Retina (tissue), 1 donor: ENCODE measurements at regions not wholly inside any gene's neighbourhood (a gene's known extent, or its start where the extent isn't known, plus 50 kb on each side); places are given as distances from the start of the nearest gene placed in this dataset.
"Not testable (repeated sequence)": the region's sequence is repeated elsewhere in the genome, so short reads cannot be mapped to it uniquely, and the experiment has no call there.

Experiments
- DNase-seq: peaks from one replicate; pipeline ENCODE4 v3.0.0-alpha.2; 2016

DNA sequence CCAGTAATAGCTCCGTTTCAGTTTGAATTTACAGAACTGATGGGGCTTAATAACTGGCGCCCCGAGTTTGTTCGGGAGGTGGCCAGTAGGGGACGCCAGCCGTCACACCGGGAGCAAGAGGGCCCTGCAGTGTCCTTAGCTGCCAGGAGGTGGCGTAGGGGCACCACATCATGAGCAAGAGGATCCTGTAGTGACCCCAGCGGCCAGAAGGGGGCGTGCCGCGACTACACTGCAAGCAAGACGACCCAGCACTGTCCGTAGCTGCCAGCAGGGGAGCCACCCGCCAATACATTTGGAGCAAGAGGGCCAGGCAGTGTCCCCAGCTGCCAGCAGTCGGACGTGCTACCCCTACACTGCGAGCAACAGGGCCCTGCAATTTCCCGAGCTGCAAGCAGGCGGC is 663.7 kb upstream of the B3GAT1 start:
- no peak for DNase-seq

DNA sequence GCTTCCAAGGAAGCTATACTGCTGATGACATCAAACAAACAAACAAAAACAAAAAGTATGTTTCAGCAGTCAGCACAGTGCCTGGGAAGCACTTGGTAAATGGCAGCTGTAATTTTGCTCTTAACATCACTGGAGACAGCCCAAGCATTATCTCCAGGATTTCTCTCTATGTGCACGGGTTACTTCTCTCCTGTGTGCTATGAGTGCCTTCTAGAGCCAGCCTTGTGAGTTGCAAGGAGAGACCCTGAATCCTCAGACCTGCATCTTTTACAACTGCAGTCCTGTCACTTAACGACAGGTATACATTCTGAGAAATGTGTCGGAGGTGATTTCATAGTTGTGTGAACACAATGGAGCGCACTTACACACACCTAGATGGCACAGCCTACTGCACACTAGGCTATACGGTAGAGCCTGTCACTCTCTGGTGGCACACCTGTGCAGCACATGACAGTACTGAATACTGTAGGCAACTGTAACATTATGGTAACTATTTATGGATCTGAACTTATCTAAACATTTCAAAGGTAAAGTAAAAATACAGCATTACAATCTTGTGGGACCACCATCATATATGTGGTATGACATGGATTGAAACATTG is 662.5 kb upstream of the B3GAT1 start:
- DNase-seq, result no peak

DNA sequence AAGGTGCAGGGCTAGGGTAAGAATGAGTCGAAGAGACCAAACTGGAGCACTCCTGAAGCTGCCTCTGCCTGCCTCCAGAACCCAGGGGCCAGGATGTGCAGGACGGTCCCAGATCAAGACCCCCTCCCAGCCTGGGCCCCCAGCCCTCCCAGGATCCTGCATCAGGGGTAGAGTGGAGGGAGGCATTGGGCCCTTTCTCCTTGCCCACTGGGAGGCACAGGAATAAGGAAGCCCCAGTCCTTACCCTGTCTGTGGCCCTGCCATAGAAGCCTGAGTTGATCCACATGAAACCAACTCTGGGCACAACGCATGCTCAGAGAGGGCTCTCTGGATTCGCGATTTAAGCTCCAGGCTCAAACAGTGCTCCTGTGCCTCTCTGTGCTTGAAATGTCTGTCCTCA is 661.8 kb upstream of the B3GAT1 start:
- no peak for DNase-seq

DNA sequence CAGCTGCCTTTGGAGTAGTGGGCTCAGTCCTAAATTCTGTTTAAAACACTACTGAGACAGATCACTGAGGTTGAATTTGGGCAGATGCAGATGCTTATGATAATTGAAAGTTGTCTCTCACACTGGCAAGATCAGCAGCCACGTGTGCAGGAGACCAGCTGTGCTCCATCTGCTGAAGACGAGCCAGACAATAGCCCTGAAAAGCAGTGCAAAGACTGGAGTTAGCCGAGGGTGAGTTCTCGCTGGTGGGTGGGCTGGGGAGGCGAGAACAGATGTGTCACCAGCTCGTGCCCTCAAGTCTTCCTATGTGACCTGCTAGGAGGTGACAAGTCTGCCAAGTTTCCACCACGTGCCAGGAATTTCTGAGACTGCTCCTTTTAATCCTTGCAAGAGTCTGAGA is 661.3 kb upstream of the B3GAT1 start:
- no peak for DNase-seq

DNA sequence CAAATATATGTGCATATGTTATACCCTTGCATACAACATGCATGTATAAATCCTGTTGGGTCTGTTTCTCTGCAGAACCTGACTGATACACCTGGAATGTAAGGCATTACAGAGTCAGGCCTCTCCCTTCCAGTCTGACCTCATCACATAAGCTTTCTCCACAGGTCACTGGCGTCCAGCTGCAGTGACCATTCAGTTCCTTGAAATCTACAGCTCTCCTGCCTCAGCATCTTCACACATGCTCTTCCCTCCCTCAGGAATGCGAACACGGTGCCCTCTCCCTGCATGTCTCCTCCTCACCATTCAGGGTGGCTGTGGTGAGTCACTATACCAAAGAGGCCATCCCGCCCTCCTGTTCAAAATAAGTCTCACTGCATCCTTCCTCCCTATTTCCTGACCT is 657.8 kb upstream of the B3GAT1 start:
- no peak for DNase-seq

DNA sequence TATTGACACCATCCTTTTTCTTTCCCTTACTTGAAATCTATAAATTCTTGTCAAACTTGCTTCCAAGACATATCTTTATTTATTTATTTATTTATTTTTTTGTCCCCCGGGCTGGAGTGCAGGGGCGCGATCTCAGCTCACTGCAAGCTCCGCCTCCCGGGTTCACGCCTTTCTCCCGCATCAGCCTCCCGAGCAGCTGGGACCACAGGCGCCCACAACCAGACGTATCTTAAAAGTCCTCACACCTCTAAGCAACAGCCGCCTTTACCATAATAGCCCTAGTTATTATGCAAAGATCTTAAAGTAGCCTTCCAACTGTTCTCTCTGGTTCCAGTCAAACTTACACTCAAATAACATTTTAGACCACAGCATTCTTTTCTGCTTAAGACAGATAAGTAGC is 657.0 kb upstream of the B3GAT1 start:
- no peak for DNase-seq

DNA sequence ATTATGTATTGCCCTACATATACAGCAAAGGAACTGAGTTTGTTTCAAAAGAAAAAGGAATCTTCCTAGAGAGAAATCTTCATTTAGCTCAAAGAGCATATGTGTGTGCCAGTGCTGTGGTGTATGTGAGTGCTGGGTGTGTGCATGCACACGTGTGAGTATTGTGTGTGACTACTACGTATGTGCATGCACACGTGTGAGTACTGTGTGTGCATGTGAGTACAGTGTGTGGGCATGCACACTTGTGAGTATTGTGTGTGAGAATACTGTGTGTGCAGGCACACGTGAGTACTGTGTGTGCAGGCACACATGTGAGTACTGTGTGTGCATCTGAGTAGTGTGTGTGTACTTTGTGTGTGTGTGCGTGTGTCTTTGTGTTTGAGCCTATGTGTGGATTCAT is 651.0 kb upstream of the B3GAT1 start:
- no peak for DNase-seq

DNA sequence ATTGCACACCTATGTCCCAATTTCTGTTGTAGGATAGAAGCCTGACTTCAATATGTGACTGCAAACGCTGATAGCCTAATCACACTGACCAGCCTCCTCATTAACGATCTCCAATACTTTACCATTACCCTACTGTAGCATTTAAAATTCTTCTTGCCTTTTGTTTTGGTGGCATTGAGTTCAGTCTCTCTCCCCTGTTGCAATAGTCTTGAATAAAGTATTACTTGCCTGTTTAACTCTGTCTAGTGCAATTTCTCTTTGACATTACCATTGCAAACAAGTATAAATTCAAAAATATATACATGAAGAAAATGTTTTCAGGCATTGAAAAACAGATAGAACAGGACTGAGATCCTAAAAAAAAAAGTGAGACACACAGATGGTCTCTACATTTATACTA is 649.1 kb upstream of the B3GAT1 start:
- DNase-seq, result no peak

DNA sequence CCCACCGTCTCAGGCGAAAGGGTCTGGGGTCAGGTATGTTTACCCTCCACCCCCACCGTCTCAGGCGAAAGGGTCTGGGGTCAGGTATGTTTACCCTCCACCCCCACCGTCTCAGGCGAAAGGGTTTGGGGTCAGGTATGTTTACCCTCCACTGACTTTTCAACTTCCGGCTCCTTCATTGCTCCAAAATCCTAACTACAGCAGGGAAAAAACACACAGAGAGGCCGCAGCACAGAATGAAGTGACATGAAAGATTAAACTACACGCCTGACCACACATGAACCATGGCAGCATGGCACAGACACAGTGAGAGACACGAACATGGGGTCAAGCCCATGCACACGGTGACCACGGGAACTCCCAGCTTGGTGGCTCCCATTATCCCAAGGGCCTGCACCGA is 634.9 kb upstream of the B3GAT1 start:
- no peak for DNase-seq

DNA sequence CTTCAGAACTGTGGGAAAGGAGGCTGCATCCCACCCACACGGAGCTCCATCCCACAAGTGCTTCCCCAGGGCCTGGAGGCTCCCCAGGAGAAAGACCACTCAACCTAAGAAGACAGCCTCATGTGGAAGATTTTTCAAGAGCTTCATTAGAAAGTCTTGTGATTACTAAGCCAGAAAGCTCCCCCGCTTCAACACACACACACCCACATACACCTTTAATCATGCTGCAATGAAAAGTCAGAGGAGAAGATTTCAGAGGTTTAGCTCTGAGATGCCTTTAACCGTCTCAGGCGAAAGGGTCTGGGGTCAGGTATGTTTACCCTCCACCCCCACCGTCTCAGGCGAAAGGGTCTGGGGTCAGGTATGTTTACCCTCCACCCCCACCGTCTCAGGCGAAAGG is 634.5 kb upstream of the B3GAT1 start:
- DNase-seq, result no peak

DNA sequence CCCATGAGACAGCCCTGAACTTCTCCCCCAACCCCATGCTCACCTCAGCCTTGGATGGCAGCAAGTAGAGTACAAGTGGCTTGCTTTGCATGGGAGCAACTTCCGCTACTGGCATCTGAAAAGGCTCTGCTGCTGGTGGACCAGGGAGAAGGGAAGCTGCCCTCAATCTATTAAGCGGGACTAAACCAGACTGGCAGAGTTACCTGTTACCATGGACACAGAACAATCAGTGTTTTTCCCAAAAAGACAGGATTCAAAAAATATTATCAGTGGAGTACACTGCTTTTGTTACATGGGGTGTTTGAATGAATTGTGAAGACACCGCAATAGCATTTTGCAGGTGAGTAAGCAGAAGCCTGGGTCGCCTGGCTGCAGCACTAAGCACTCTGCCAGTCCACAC is 631.4 kb upstream of the B3GAT1 start:
- no peak for DNase-seq

DNA sequence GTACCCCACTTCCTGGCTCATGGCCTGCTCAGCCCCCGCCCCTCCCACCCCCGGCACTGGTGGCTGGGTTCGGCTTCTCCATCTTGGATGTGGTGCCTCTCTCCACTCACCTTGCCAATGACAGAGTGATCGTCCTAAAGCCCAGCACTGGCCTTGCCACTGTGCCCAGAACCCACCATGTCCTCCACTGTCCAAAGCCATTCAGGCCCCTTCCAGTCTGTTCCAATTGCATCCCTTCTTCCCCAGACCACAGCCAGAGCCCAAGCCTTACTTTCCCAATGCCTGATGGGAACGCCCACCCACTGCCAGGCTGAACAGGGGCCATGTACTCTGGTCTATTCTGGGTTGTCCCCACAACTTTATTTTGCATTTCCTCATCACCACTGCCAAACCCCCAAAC is 625.8 kb upstream of the B3GAT1 start:
- no peak for DNase-seq

DNA sequence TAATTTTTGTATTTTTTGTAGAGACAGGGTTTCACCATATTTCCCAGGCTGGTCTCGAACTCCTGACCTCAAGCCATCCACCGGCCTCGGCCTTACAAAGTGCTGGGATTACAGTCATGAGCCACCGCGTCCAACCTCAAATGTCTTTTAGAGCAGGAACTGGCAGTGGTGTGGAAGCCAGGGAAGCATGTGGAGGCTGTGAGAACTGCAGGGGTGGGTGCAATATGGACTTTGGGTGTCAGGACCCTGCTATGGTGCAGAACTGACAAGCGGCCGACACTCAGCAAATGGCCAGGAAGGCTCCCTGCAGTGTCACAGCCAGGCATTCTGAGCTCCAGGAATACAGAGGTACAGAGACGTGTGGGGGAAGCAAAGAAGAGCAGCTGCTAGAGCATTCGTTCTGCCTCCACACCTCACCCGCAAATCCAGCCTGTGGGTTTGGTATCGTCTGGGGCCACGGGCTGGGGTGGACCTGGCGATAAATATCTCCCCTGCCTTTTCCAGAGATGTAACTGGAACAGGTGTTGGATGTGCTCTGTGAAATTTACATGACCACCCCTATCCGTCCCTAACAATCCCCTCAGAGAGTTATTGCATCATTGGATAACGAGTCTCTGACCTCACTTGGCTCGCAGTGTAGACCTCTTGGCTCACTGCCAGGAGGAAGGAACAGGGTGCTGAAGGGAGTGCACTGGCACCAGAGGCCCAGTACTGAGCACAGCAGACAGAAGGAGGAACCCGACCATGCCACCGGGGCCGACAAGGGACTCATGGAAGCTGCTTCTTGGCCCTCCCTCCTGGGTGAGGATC is 624.7 kb upstream of the B3GAT1 start:
- DNase-seq, result no peak

DNA sequence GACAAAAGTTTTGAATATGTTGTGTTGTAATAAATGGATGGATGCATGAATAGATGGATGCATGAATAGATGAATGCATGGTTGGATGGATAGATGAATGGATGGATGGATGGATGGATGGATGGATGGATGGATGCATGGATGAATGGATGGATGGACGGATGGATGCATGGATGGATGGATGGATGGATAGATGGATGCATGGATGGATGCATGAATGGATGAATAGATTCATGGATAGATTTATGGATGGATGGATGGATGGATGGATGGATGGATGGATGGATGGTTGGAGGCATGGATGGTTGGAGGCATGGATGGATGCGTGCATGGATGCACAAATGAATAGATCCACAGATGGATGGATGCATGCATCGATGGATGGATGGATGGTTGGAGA is 623.2 kb upstream of the B3GAT1 start:
- DNase-seq, result no peak

DNA sequence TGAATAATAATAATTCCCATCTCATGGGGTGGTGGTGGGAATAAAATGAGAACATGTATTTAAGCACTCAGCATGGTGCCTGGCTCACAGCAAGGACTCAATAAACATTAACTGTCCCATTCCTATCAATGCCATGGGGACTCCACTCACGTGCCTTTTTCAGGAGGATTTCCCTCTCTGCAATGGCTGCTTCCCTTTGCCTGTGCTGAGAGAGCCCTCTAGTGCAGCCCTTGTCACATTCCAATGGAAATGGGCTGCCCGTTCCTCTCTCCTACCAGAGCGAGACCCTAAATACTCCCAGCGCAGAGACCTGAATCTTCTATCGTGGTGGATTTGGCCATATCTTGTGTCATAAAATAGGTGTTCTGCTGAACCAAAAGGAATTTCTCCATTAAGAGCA is 621.5 kb upstream of the B3GAT1 start:
- DNase-seq, result peak; percentile 62

DNA sequence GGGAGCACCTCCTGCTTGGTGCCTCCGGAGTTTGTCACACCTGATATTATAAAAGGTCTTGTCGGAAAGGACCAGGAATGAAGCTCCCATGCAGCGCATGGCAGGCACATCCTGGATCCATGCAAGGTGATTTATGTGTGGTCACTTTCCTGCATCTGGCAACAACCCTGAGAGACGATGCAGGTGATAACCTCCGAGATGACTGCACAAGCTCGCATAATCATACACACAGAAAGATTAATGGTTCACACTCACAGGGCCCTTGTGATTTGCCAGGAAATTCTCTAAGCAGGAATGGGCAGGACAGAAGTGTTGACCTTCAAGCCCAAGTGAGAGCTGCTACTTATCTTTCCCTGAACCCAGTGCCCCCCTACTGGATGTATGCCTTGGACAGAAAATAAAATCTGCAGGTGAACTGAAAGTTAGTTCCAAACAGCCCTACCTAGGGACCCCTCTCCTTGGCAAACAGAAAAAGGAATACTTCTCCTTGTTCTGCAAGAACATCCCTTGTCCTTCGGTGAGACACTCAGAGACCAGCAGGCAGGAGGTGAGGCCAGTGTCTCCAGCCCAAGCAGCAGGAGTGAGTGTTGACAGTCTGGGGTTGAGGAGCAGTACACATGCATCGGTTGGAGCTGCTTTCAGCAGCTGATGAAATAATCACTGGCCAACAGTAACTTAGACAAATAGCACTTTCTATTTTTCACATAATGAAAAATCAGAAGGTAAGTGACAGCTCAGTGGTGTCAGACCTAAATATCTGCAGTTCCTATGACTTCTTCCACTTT is 619.4 kb upstream of the B3GAT1 start:
- DNase-seq, result no peak

DNA sequence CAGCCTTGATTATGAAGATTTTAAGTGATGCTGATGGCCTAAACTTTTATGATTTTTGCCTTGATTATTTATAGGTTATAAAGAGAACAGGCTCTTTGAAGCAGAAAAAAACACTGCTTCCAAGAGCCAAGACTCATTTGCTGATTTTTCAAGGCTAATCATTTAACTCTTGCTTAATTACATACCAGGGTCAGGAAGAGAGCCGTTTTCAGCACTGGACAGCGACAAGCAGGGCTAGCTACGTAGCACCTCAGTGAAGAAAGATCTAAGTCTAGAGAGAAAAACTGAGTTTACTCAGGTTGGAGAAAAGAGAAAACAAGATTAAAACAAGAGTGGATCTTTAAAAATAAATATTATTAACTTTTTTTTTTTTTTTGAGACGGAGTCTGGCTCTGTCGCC is 615.4 kb upstream of the B3GAT1 start:
- no peak for DNase-seq

DNA sequence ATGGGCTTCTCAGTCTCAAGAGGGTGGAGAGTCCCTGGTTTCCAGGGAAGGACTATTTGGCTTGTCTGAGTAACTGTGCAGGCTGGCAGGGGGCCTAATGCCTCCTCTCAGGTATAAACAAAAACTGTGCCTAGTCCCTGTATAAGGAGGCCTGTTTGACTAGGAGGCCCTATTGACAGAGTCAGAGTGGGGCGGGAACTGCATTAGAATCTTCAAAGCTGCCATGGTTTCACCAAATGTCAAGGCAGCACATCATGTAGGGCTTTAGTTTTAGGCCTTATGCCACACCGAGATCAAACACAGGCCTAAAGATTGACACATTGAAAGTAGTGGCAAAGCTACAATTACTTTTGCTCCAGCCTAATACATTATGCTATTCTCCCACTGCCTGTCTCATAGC is 611.5 kb upstream of the B3GAT1 start:
- DNase-seq, result no peak

DNA sequence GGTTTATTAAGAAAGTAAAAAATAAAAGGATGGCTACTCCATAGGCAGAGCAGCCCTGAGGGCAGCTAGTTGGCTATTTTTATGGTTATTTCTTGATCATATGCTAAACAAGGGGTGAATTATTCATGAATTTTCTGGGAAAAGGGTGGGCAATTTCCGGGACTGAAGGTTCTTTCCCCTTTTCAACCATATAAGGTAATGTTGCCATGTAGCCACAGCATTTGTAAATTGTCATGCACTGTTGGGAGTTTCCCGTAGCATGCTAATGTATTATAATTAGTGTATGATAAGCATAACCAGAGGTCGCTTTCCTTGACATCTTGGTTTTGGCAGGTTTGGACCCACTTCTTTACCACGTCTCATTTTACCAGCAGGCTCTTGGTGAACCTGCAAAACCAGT is 610.4 kb upstream of the B3GAT1 start:
- no peak for DNase-seq

DNA sequence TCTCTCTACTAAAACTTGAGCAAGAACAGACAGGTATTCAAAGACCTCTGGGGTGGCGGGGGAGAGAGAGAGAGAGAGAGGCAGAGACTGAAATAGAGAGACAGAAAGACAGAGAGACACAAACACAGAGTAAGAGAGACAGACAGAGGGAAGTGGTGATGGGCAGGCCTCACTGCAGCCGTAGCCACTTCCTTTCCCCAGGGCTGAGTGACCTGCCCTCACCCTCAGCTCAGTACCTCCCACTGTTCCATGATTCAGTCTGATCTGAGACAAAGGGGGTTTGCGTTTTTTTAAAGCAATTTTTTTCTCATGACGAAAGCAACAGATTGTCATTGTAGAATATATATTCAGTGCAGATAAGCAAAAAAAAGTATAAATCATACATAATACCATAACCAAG is 607.9 kb upstream of the B3GAT1 start:
- DNase-seq, result no peak

DNA sequence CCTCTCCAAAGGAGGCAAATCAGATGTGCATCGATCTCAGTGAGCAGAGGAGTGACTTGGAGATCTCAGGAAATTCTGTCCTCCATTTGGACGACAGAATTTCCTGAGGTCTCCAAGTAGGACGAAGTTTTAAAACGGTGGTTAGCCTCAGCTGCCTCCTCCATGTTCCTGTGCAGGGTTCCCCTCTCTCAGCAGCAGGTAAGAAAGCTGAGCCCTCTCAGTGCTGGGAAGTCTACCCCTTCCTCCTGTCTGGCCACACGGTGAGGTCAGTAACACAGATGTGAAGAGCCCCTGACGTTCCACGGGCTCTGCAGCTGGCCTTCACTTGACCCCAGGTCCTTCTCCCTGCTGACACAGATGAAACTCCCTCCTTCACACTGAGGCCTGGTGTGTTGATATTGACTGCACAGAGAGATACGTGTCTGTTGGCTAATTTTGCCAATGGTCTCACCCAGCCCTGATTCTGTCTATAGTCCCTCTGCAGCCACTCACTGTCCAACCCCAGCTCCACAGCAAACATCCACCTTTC is 607.4 kb upstream of the B3GAT1 start:
- DNase-seq, result no peak

DNA sequence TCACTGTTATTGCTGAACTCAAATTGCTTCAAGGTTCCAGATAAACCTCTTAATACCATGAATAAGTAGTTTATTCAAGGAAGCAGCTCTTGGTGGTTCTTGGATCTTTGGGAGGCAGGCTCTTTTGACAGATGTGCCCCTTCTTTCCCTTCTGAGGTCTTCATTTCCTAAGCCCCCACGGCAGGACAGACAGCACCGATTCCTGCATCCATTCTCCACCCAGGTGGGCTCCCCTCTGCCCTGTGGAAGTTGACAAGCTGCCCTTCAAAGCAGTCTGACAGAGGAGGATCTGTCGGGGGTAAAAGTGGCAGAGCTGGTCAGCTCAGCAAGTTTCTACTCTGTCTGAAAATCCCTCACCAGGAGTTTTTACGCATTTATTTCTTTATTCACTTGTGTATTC is 605.3 kb upstream of the B3GAT1 start:
- no peak for DNase-seq

DNA sequence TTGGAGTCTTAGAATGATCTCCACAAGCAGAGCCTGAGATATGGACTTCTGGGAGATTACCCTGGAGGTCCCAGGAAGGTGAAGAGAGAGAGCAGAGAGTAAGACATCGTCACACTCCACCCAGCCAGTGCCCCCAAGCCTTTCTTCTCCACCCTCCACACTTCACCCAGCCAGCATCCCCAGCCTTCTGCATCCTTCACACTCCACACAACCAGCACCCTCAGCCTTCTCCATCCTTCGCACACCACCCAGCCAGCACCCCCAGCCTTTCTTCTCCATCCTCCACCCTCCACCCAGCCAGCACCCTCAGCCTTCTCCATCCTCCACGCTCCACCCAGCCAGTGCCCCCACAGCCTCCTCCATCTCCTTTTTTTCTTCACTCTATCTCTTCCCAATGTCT is 603.9 kb upstream of the B3GAT1 start:
- no peak for DNase-seq

DNA sequence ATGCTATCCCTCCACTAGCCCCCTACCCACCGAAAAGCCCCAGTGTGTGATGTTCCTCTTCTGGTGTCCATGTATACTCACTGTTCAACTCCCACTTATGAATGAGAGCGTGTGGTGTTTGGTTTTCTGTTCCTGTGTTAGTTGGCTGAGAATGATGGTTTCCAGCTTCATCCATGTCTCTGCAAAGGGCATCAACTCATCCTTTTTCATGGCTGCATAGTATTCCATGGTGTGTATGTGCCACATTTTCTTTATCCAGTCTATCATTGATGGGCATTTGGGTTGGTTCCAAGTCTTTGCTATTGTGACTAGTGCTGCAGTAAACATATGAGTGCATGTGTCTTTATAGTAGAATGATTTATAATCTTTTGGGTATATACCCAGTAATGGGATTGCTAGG is 599.3 kb upstream of the B3GAT1 start:
- DNase-seq, result not testable (repeated sequence)
